ENCODE measurements at regions not wholly inside any gene's neighbourhood (a gene's known extent, or its start where the extent isn't known, plus 50 kb on each side); places are given as distances from the start of the nearest gene placed in this dataset.

GRCh38 chr4:127414951-127415606, 217.7 kb upstream of the INTU start:
- TF ChIP-seq POLR2A (IDR thresholded peaks at IDR 0.05; ENCODE audit: low read depth, low read length) (no peak), POLR2AphosphoS5 (IDR thresholded peaks at IDR 0.05; ENCODE audit: insufficient read depth, low read depth, low read length) (no peak), EZH2 (IDR thresholded peaks at IDR 0.05; ENCODE audit: borderline replicate concordance, low read depth, low read length, severe bottlenecking) (no peak), JUN (IDR thresholded peaks at IDR 0.05; ENCODE audit: borderline replicate concordance, insufficient read depth, insufficient read length, low read depth) (no peak), MAX (IDR thresholded peaks at IDR 0.05; ENCODE audit: insufficient read depth, insufficient read length) (no peak), MYC (IDR thresholded peaks at IDR 0.05; ENCODE audit: low read depth, low read length) (no peak)
- TF ChIP-seq, protein P1, sequence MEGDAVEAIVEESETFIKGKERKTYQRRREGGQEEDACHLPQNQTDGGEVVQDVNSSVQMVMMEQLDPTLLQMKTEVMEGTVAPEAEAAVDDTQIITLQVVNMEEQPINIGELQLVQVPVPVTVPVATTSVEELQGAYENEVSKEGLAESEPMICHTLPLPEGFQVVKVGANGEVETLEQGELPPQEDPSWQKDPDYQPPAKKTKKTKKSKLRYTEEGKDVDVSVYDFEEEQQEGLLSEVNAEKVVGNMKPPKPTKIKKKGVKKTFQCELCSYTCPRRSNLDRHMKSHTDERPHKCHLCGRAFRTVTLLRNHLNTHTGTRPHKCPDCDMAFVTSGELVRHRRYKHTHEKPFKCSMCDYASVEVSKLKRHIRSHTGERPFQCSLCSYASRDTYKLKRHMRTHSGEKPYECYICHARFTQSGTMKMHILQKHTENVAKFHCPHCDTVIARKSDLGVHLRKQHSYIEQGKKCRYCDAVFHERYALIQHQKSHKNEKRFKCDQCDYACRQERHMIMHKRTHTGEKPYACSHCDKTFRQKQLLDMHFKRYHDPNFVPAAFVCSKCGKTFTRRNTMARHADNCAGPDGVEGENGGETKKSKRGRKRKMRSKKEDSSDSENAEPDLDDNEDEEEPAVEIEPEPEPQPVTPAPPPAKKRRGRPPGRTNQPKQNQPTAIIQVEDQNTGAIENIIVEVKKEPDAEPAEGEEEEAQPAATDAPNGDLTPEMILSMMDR (IDR thresholded peaks at IDR 0.05; ENCODE audit: extremely low read depth in 1 of 2, insufficient read depth in 1 of 2, low read depth in 1 of 2, low read length in 2 of 2): no peak
